GM12873 (cell line): ENCODE measurements at regions not wholly inside any gene's neighbourhood (a gene's known extent, or its start where the extent isn't known, plus 50 kb on each side); places are given as distances from the start of the nearest gene placed in this dataset.

Experiments
- CTCF ChIP-seq: IDR thresholded peaks from 2 replicates; pipeline ENCODE4 v1.5.1; 2012; ENCODE audit warnings: low read depth, mild to moderate bottlenecking, moderate library complexity, low read length, control low read depth; ENCODE audit not compliant: insufficient read depth; ENCODE audit errors: missing control alignments

- TF ChIP-seq CTCF, result no peak
Measured at GRCh38 chr9:38141746-38142591, 72.9 kb upstream of the SHB start.

GRCh38 chr9:38138276-38138675, 69.2 kb upstream of the SHB start:
- no peak for TF ChIP-seq CTCF

GRCh38 chr9:38137342-38137741, 68.3 kb upstream of the SHB start:
- TF ChIP-seq CTCF, result no peak

GRCh38 chr9:38136386-38136785, 67.4 kb upstream of the SHB start:
- TF ChIP-seq CTCF, result no peak

GRCh38 chr9:38134611-38135237, 65.7 kb upstream of the SHB start:
- no peak for TF ChIP-seq CTCF

GRCh38 chr9:38133595-38133994, 64.6 kb upstream of the SHB start:
- TF ChIP-seq CTCF, result peak; percentile 3

- no peak for TF ChIP-seq CTCF
Measured at GRCh38 chr9:38132956-38133355, 63.9 kb upstream of the SHB start.
